GM12878 (cell line): ENCODE measurements at regions not wholly inside any gene's neighbourhood (a gene's known extent, or its start where the extent isn't known, plus 50 kb on each side); places are given as distances from the start of the nearest gene placed in this dataset.

Source experiments
- ATAC-seq: fragments of 200-7000 bp; cut with Tn5 transposase; 3 replicates; pipeline ENCODE4 v1.9.1; 2020; ENCODE audit warnings: mild to moderate bottlenecking, moderate library complexity
- BruUV-seq: library from RNA; stranded (reverse); fragments of 400-500 nt; replicated peaks from 2 replicates; lab custom pipeline; 2021; lab: Mats Ljungman, UMichigan
- CTCF ChIA-PET: fragments of 300-600 bp; sonication (Branson Sonifier 250); formaldehyde crosslinking; extraction: SDS; loops from one replicate; lab custom pipeline; 2021; ENCODE audit warnings: inconsistent platforms; lab: Yijun Ruan, JAX
- POLR2A ChIA-PET: fragments of 350-600 bp; formaldehyde crosslinking; extraction: SDS; loops from one replicate; lab custom pipeline; 2021; ENCODE audit warnings: inconsistent platforms; lab: Charles Lee
- RAD21 ChIA-PET: fragments of 300-600 bp; sonication (Branson Sonifier 250); formaldehyde crosslinking; loops from one replicate; lab custom pipeline; 2023; ENCODE audit warnings: antibody characterized with exemption; ENCODE audit not compliant: unreplicated experiment; lab: Charles Lee
- SMC1A ChIA-PET: fragments of 300-600 bp; sonication (Branson Sonifier 250); formaldehyde crosslinking; loops from one replicate; lab custom pipeline; 2023; ENCODE audit not compliant: unreplicated experiment, uncharacterized antibody; lab: Charles Lee
- DNase-seq: peaks from one replicate; pipeline ENCODE4 v3.0.0-alpha.2; 2011; ENCODE audit warnings: low read depth, low spot score
- FAIRE-seq: peaks from 3 replicates; lab custom pipeline; 2011; peaks lifted over from hg19 to GRCh38; lab: Jason Lieb, UNC
- H2AFZ ChIP-seq: 2 replicates; pipeline ENCODE4 v1.6.0; 2011; ENCODE audit warnings: low read depth, low read length, control low read depth; ENCODE audit not compliant: control insufficient read depth
- H3K27ac ChIP-seq: 2 replicates; pipeline ENCODE4 v1.5.1; 2011; ENCODE audit warnings: control low read depth; ENCODE audit not compliant: control insufficient read depth, insufficient read depth
- H3K27me3 ChIP-seq, 2 experiments: replicated peaks in 1 of 2; 2 replicates each; pipeline versions ENCODE4 v1.6.0 to v1.6.1; 2011; ENCODE audit warnings: low read length in 1 of 2; ENCODE audit not compliant: control insufficient read depth in 2 of 2, insufficient read depth in 2 of 2
- H3K36me3 ChIP-seq, 2 experiments: 2 replicates each; pipeline ENCODE4 v1.5.1; 2011; ENCODE audit warnings: low read length in 1 of 2; ENCODE audit not compliant: control insufficient read depth in 2 of 2, insufficient read depth in 2 of 2
- H3K4me1 ChIP-seq: 2 replicates; pipeline ENCODE4 v1.6.1; 2011; ENCODE audit warnings: mild to moderate bottlenecking, low read length, moderate library complexity, mixed read lengths; ENCODE audit not compliant: control insufficient read depth, insufficient read depth
- H3K4me2 ChIP-seq: 2 replicates; pipeline ENCODE4 v1.6.0; 2011; ENCODE audit warnings: control low read depth; ENCODE audit not compliant: control insufficient read depth, insufficient read depth
- H3K4me3 ChIP-seq: fragments of 200-600 bp; sonication (generic); 2 replicates; pipeline ENCODE4 v1.5.1; 2016
- H3K79me2 ChIP-seq: 2 replicates; pipeline ENCODE4 v1.6.0; 2011; ENCODE audit warnings: low read length; ENCODE audit not compliant: control insufficient read depth, insufficient read depth
- H3K9ac ChIP-seq: 2 replicates; pipeline ENCODE4 v1.8.0; 2011; ENCODE audit warnings: low read length, control low read depth, mixed read lengths; ENCODE audit not compliant: control insufficient read depth, insufficient read depth
- H3K9me3 ChIP-seq: replicated peaks from 3 replicates; pipeline ENCODE4 v1.5.1; 2011; ENCODE audit warnings: mild to moderate bottlenecking, low read length; ENCODE audit not compliant: control insufficient read depth, insufficient read depth
- H4K20me1 ChIP-seq: 2 replicates; pipeline ENCODE4 v1.6.0; 2011; ENCODE audit not compliant: control insufficient read depth, insufficient read depth
- ATF7 ChIP-seq: fragments of 450-650 bp; IDR thresholded peaks from 2 replicates; pipeline ENCODE4 v1.6.1; 2016; ENCODE audit warnings: low read depth, mild to moderate bottlenecking
- BCL11A ChIP-seq: IDR thresholded peaks from 2 replicates; pipeline ENCODE4 v1.6.1; 2011; ENCODE audit warnings: low read depth, low read length
- BMI1 ChIP-seq: fragments of 450-650 bp; IDR thresholded peaks from 2 replicates; pipeline ENCODE4 v1.6.1; 2016; ENCODE audit warnings: mild to moderate bottlenecking, moderate library complexity, borderline replicate concordance
- CBFB ChIP-seq: IDR thresholded peaks from 2 replicates; pipeline ENCODE4 v1.6.1; 2016; ENCODE audit warnings: antibody characterized with exemption, low read depth
- EED ChIP-seq: sonication (generic); IDR thresholded peaks from 2 replicates; pipeline ENCODE4 v1.6.1; 2016; ENCODE audit warnings: antibody characterized with exemption, low read depth
- JUNB ChIP-seq: IDR thresholded peaks from 2 replicates; pipeline ENCODE4 v1.6.1; 2016; ENCODE audit warnings: antibody characterized with exemption, mild to moderate bottlenecking
- MTA2 ChIP-seq: fragments of 450-650 bp; IDR thresholded peaks from 2 replicates; pipeline ENCODE4 v1.6.1; 2016; ENCODE audit warnings: low read depth, mild to moderate bottlenecking, moderate library complexity
- NR2F1 ChIP-seq: fragments of 450-650 bp; conservative IDR thresholded peaks from 2 replicates; pipeline ENCODE4 v1.6.1; 2017; ENCODE audit warnings: mild to moderate bottlenecking
- RAD51 ChIP-seq: fragments of 450-650 bp; IDR thresholded peaks from 2 replicates; pipeline ENCODE4 v1.6.1; 2016; ENCODE audit warnings: moderate library complexity, mild to moderate bottlenecking, inconsistent platforms
- RCOR1 ChIP-seq: conservative IDR thresholded peaks from 2 replicates; pipeline ENCODE4 v1.6.1; 2012; ENCODE audit warnings: low read depth, low read length, improper control_type of control experiment
- SMC3 ChIP-seq: IDR thresholded peaks from 2 replicates; pipeline ENCODE4 v1.6.1; 2011; ENCODE audit warnings: low read length, improper control_type of control experiment, borderline replicate concordance
- SRF ChIP-seq, 2 experiments: IDR thresholded peaks; 2 replicates each; pipeline ENCODE4 v1.6.1; 2011; ENCODE audit warnings: low read depth in 2 of 2, low read length in 2 of 2, mild to moderate bottlenecking in 1 of 2, moderate library complexity in 1 of 2
- SUZ12 ChIP-seq: fragments of 200-600 bp; sonication (generic); IDR thresholded peaks from one replicate; pipeline ENCODE4 v1.6.1; 2018; ENCODE audit warnings: antibody characterized with exemption, mild to moderate bottlenecking; ENCODE audit not compliant: unreplicated experiment
- TCF3 ChIP-seq: IDR thresholded peaks from 2 replicates; pipeline ENCODE4 v1.6.1; 2012; ENCODE audit warnings: low read depth, mild to moderate bottlenecking, low read length, borderline replicate concordance; ENCODE audit not compliant: insufficient read depth
- ZSCAN29 ChIP-seq: fragments of 450-650 bp; IDR thresholded peaks from 2 replicates; pipeline ENCODE4 v1.6.1; 2017; ENCODE audit warnings: mild to moderate bottlenecking, moderate library complexity
- WGBS: methylation state at CpG from one replicate; pipeline ENCODE4 v1.1.6; 2016; ENCODE audit warnings: low lambda C conversion rate; ENCODE audit not compliant: insufficient replicate concordance, insufficient coverage; ENCODE audit errors: missing lambda C conversion rate; 5-methylcytosine and 5-hydroxymethylcytosine counted together
- in situ Hi-C: fragments of 300-500 bp; cut with MboI; formaldehyde crosslinking; loops from 9 replicates; pipeline ENCODE4 v1.14.3; 2018; ENCODE audit warnings: mixed read lengths
- intact Hi-C: fragments of 100-400 bp; cut with micrococcal nuclease; formaldehyde crosslinking; loops from one replicate; pipeline ENCODE4 v1.14.2; 2022; ENCODE audit not compliant: unreplicated experiment

- RAD21 ChIA-PET, result no interaction called here
- Histone ChIP-seq H3K27me3 (peaks cover 0 to 3% of the 10 kb centered on the region in 2 experiments; a peak in 1 of 4 replicates), H3K9ac (no peak overlapping the region), H3K9me3 (no peaks in the 10 kb centered on the region), H2AFZ (no peak overlapping the region), H3K27ac (no peak overlapping the region), H4K20me1 (no peaks in the 10 kb centered on the region), H3K4me2 (no peak overlapping the region), H3K36me3 (no peaks in the 10 kb centered on the region), H3K4me3 (no peak overlapping the region), H3K79me2 (no peaks in the 10 kb centered on the region), H3K4me1 (no peaks in the 10 kb centered on the region)
- CTCF ChIA-PET, result no interaction called here
- SMC1A ChIA-PET, result no interaction called here
- FAIRE-seq (no peak), DNase-seq (no peak), ATAC-seq (no peak)
- in situ Hi-C loops, result no loop called here
- POLR2A ChIA-PET, result no interaction called here
- WGBS, result 57% methylated on average over 3 of the region's 3 CpGs
- intact Hi-C loops, result no loop called here
- BruUV-seq, result no TSS peak
- TF ChIP-seq NR2F1 (no peak), ZSCAN29 (no peak), RCOR1 (no peak), EED (no peak), CBFB (no peak), SUZ12 (no peak), RAD51 (no peak), SRF (IDR thresholded peaks at IDR 0.05; ENCODE audit: low read depth in 2 of 2, low read length in 2 of 2) (no peak), BCL11A (no peak), TCF3 (no peak)
Observed at GRCh38 chr3:11949351-11949750, 54.8 kb upstream of the SYN2 start.

GRCh38 chr3:11950576-11950975 is 53.6 kb upstream of the SYN2 start:
- Histone ChIP-seq H3K27me3 (peaks cover 0 to 3% of the 10 kb centered on the region in 2 experiments; a peak in 1 of 4 replicates), H3K36me3 (no peaks in the 10 kb centered on the region), H3K4me1 (no peaks in the 10 kb centered on the region), H3K9me3 (no peaks in the 10 kb centered on the region), H2AFZ (no peak overlapping the region), H3K79me2 (no peaks in the 10 kb centered on the region), H3K27ac (no peak overlapping the region), H4K20me1 (no peaks in the 10 kb centered on the region), H3K4me3 (no peak overlapping the region), H3K9ac (no peak overlapping the region), H3K4me2 (no peak overlapping the region)
- CTCF ChIA-PET, result no interaction called here
- DNase-seq, result no peak
- SMC1A ChIA-PET, result interaction anchor here (0.5 kb wide), 1 partner anchor 11 kb away, joined by 3 read pairs; no protein-coding TSS in a partner anchor
- no peak for FAIRE-seq
- intact Hi-C loops, result no loop called here
- POLR2A ChIA-PET, result no interaction called here
- in situ Hi-C loops, result no loop called here
- RAD21 ChIA-PET, result no interaction called here
- no peak for TF ChIP-seq BMI1
- no peak for TF ChIP-seq ATF7
- no peak for TF ChIP-seq NR2F1
- TF ChIP-seq SMC3, result no peak
- TF ChIP-seq JUNB, result no peak
- no peak for TF ChIP-seq MTA2
- 0% methylated on average over 2 of the region's 2 CpGs for WGBS
- no peak for ATAC-seq
- no TSS peak for BruUV-seq
